ENCODE measurements at regions not wholly inside any gene's neighbourhood (a gene's known extent, or its start where the extent isn't known, plus 50 kb on each side); places are given as distances from the start of the nearest gene placed in this dataset.

DNA sequence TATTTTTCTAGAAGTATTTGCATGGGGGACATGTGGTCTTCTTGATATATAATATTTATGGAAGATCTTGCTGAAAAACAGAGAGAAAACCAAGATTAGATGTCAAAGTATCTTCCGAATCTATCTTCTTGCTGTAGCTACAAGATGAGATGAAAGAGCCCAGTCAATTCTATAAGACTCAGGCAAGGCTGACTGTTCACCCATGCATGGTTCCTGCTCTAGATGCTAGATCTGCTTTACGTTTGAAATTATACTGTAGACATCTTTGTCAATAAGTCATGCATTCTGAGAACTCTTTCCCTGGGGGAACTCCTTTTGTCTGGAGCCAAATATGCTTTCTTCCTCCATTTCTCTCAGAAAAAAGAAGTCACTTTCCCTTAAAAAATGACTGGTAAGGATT is 1292.0 kb downstream of the XPNPEP1 start (continued):
- TF ChIP-seq, protein P1, sequence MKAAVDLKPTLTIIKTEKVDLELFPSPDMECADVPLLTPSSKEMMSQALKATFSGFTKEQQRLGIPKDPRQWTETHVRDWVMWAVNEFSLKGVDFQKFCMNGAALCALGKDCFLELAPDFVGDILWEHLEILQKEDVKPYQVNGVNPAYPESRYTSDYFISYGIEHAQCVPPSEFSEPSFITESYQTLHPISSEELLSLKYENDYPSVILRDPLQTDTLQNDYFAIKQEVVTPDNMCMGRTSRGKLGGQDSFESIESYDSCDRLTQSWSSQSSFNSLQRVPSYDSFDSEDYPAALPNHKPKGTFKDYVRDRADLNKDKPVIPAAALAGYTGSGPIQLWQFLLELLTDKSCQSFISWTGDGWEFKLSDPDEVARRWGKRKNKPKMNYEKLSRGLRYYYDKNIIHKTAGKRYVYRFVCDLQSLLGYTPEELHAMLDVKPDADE (IDR thresholded peaks at IDR 0.05): no peak
- no peak for TF ChIP-seq EZH2 (IDR thresholded peaks at IDR 0.05; ENCODE audit: low read depth, unreplicated experiment)
- no peak for TF ChIP-seq NANOG (IDR thresholded peaks at IDR 0.05; ENCODE audit: borderline replicate concordance)
- TF ChIP-seq ZNF331 (CRISPR knock-in tag; IDR thresholded peaks at IDR 0.05; ENCODE audit: low read depth): no peak
- TF ChIP-seq EZH2phosphoT487 (IDR thresholded peaks at IDR 0.05; ENCODE audit: unreplicated experiment): no peak
- no peak for TF ChIP-seq ZNF114 (CRISPR knock-in tag; IDR thresholded peaks at IDR 0.05)

DNA sequence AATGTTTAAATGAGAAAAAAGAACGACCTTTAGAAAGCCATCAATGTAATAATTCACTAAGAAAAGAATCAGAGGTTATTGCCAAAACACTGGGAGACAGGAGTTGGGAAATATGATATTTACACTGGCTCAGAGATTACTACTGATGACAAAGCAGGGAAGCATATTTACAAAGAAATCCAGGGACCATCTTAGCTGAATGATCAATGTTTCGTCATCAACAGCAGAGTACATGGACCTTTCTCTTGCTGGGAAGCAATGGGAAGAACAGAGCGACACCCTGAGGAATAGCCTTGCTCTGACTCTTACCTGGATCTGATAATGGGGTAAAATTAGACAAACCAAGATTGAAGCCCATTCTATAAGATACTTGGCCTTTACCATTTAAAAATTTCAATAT is 1293.5 kb downstream of the XPNPEP1 start:
- ATAC-seq (0 out of 3 replicates have a peak, but pooled peaks have one; percentile 23), DNase-seq (ENCODE audit: low spot score) (peak; percentile 8)
- no peaks in the 10 kb centered on the region for H3K9me2 ChIP-seq (ENCODE audit: insufficient read depth)
- peaks cover 1% of the 10 kb centered on the region for H3K27me3 Mint-ChIP-seq (ENCODE audit: insufficient read depth, low read depth, poor library complexity)
- no peak overlapping the region for H3K4me2 ChIP-seq
- H3K36me3 Mint-ChIP-seq (ENCODE audit: low read depth): no peaks in the 10 kb centered on the region
- no peak overlapping the region for H3K27ac Mint-ChIP-seq
- no peaks in the 10 kb centered on the region for H3K27me3 ChIP-seq (ENCODE audit: insufficient read depth)
- no peak overlapping the region for H2AFZ ChIP-seq
- H3K36me3 ChIP-seq (ENCODE audit: insufficient read depth): no peaks in the 10 kb centered on the region
- no peak overlapping the region for H3K4me3 ChIP-seq
- no peaks in the 10 kb centered on the region for H3K4me1 Mint-ChIP-seq
- H3K9me3 Mint-ChIP-seq: no peaks in the 10 kb centered on the region; the same call in 2 of the 3 replicates
- no peaks in the 10 kb centered on the region for H3F3A ChIP-seq (replicated peaks; ENCODE audit: low read depth)
- H3K27ac ChIP-seq (ENCODE audit: low read depth): no peak overlapping the region
- TF ChIP-seq, protein P2, sequence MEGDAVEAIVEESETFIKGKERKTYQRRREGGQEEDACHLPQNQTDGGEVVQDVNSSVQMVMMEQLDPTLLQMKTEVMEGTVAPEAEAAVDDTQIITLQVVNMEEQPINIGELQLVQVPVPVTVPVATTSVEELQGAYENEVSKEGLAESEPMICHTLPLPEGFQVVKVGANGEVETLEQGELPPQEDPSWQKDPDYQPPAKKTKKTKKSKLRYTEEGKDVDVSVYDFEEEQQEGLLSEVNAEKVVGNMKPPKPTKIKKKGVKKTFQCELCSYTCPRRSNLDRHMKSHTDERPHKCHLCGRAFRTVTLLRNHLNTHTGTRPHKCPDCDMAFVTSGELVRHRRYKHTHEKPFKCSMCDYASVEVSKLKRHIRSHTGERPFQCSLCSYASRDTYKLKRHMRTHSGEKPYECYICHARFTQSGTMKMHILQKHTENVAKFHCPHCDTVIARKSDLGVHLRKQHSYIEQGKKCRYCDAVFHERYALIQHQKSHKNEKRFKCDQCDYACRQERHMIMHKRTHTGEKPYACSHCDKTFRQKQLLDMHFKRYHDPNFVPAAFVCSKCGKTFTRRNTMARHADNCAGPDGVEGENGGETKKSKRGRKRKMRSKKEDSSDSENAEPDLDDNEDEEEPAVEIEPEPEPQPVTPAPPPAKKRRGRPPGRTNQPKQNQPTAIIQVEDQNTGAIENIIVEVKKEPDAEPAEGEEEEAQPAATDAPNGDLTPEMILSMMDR (conservative IDR thresholded peaks at IDR 0.05; ENCODE audit: low read depth in 2 of 2): peak; percentile 15 to 46; a peak in 3 of 4 replicates
- TF ChIP-seq EZH2phosphoT487 (IDR thresholded peaks at IDR 0.05; ENCODE audit: unreplicated experiment) (no peak), STAT1 (IDR thresholded peaks at IDR 0.05; ENCODE audit: unreplicated experiment) (no peak)
- no peaks in the 10 kb centered on the region for H4K20me1 ChIP-seq (replicated peaks; ENCODE audit: insufficient read depth)
- 0 out of 2 replicates have a peak, but pooled peaks cover 3% of the 10 kb centered on the region for H3K4me1 ChIP-seq (ENCODE audit: insufficient read depth)
- H3K4me3 Mint-ChIP-seq: no peak overlapping the region
- H3K79me2 ChIP-seq (replicated peaks; ENCODE audit: insufficient read depth): no peaks in the 10 kb centered on the region

DNA sequence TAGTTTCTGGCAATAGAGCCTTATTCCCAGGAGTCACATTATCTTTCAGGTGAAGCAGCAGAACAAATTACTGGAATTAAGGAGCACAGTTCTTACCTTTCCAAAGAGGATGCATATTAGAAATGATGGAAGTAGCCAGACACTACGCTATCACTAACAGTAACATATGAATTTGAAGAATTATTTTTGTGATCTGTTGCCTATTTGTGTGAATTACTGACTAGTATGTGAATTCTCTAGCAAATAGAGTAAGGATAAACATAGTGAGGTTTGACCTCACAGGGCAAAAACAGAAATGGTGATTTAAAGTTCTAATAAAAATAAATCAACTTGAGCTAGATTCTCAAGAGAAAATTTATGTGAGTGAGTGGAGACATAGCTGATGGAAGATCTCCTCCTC is 1299.3 kb downstream of the XPNPEP1 start:
- Histone ChIP-seq H3F3A (replicated peaks; ENCODE audit: low read depth) (no peaks in the 10 kb centered on the region), H3K27me3 (ENCODE audit: insufficient read depth) (no peaks in the 10 kb centered on the region), H3K4me3 (no peak overlapping the region), H3K36me3 (ENCODE audit: insufficient read depth) (no peaks in the 10 kb centered on the region), H3K79me2 (replicated peaks; ENCODE audit: insufficient read depth) (no peaks in the 10 kb centered on the region), H3K9me2 (ENCODE audit: insufficient read depth) (no peaks in the 10 kb centered on the region), H3K4me1 (ENCODE audit: insufficient read depth) (0 out of 2 replicates have a peak, but pooled peaks cover 3% of the 10 kb centered on the region), H2AFZ (no peak overlapping the region), H3K27ac (ENCODE audit: low read depth) (no peak overlapping the region), H4K20me1 (replicated peaks; ENCODE audit: insufficient read depth) (no peaks in the 10 kb centered on the region; the same call in 1 of the 2 replicates), H3K4me2 (no peak overlapping the region)
- peaks cover 5% of the 10 kb centered on the region; the same call in 1 of the 3 replicates for H3K4me1 Mint-ChIP-seq
- no peaks in the 10 kb centered on the region for H3K9me3 Mint-ChIP-seq
- H3K27me3 Mint-ChIP-seq (ENCODE audit: insufficient read depth, low read depth, poor library complexity): no peaks in the 10 kb centered on the region
- no peak overlapping the region for H3K4me3 Mint-ChIP-seq
- no peak for ATAC-seq
- H3K36me3 Mint-ChIP-seq (ENCODE audit: low read depth): no peaks in the 10 kb centered on the region
- no peak overlapping the region for H3K27ac Mint-ChIP-seq
- DNase-seq (ENCODE audit: low spot score): no peak
- TF ChIP-seq JUNB (IDR thresholded peaks at IDR 0.05; ENCODE audit: unreplicated experiment) (no peak), ZNF462 (CRISPR knock-in tag; IDR thresholded peaks at IDR 0.05) (no peak), EZH2phosphoT487 (IDR thresholded peaks at IDR 0.05; ENCODE audit: unreplicated experiment) (no peak), ZNF114 (CRISPR knock-in tag; IDR thresholded peaks at IDR 0.05) (no peak)

Data from GM23338 (cell line).